HEK293 (cell line): ENCODE measurements at regions not wholly inside any gene's neighbourhood (a gene's known extent, or its start where the extent isn't known, plus 50 kb on each side); places are given as distances from the start of the nearest gene placed in this dataset.
"Not testable (repeated sequence)": the region's sequence is repeated elsewhere in the genome, so short reads cannot be mapped to it uniquely, and the experiment has no call there.

Experiments used
- CTCF ChIA-PET: fragments of 350-600 bp; formaldehyde crosslinking; extraction: SDS; loops from one replicate; lab custom pipeline; 2021; ENCODE audit warnings: antibody characterized with exemption; lab: Yijun Ruan, JAX
- POLR2A ChIA-PET: fragments of 300-600 bp; formaldehyde crosslinking; extraction: SDS; loops from one replicate; lab custom pipeline; 2020; ENCODE audit warnings: antibody characterized with exemption, inconsistent platforms; lab: Yijun Ruan, JAX
- H3K27ac ChIP-seq: fragments of 200-500 bp; sonication (Bioruptor generic); 2 replicates; pipeline ENCODE4 v1.5.1; 2014; ENCODE audit warnings: low read depth, low read length, control low read depth, inconsistent platforms; ENCODE audit errors: extremely low read depth
- H3K36me3 ChIP-seq, 2 experiments: fragments of 200-500 bp in 1 of 2; sonication (Bioruptor generic) in 1 of 2; 1 replicate in 1 of 2; 2 replicates in 1 of 2; pipeline ENCODE4 v1.5.1; 2014 to 2017; ENCODE audit warnings: inconsistent platforms in 2 of 2, low read length in 2 of 2; ENCODE audit not compliant: control insufficient read depth in 2 of 2, insufficient read depth in 1 of 2
- H3K4me1 ChIP-seq: fragments of 200-500 bp; sonication (Bioruptor generic); 2 replicates; pipeline ENCODE4 v1.5.1; 2014; ENCODE audit warnings: mild to moderate bottlenecking, low read length, inconsistent platforms; ENCODE audit not compliant: control insufficient read depth, insufficient read depth
- H3K4me3 ChIP-seq: 2 replicates; pipeline ENCODE4 v1.5.1; 2011; ENCODE audit warnings: low read depth, mild to moderate bottlenecking, control low read depth, low read length, moderate library complexity
- H3K9me3 ChIP-seq: fragments of 200-500 bp; sonication (Bioruptor generic); 2 replicates; pipeline ENCODE4 v1.5.1; 2014; ENCODE audit warnings: low read depth, low read length, inconsistent platforms; ENCODE audit not compliant: control insufficient read depth, insufficient read depth
- GFI1B ChIP-seq: fragments of 450-650 bp; formaldehyde crosslinking; IDR thresholded peaks from 2 replicates; pipeline ENCODE4 v1.5.1; 2016; ENCODE audit warnings: missing biosample characterization, missing genetic modification characterization
- GLIS1 ChIP-seq: fragments of 450-650 bp; formaldehyde crosslinking; IDR thresholded peaks from 2 replicates; pipeline ENCODE4 v1.5.1; 2016; ENCODE audit warnings: missing biosample characterization, missing genetic modification characterization
- HOXD13 ChIP-seq: sonication (generic); formaldehyde crosslinking; IDR thresholded peaks from 2 replicates; pipeline ENCODE4 v1.8.0; 2022; ENCODE audit warnings: missing genetic modification reagents, borderline replicate concordance
- IKZF3 ChIP-seq: fragments of 450-650 bp; IDR thresholded peaks from 2 replicates; pipeline ENCODE4 v1.5.0; 2018; ENCODE audit warnings: missing biosample characterization, mild to moderate bottlenecking, missing genetic modification characterization, moderate library complexity
- KLF1 ChIP-seq: fragments of 450-650 bp; formaldehyde crosslinking; IDR thresholded peaks from 2 replicates; pipeline ENCODE4 v1.5.1; 2016; ENCODE audit warnings: missing biosample characterization, missing genetic modification characterization
- SETDB1 ChIP-seq: IDR thresholded peaks from one replicate; pipeline ENCODE4 v1.6.1; 2017; ENCODE audit warnings: mild to moderate bottlenecking, low read length, moderate library complexity, mixed read lengths; ENCODE audit not compliant: insufficient read length
- ZFHX2 ChIP-seq: fragments of 450-650 bp; formaldehyde crosslinking; conservative IDR thresholded peaks from 2 replicates; pipeline ENCODE4 v1.5.1; 2016; ENCODE audit warnings: missing biosample characterization, missing genetic modification characterization
- ZNF174 ChIP-seq: fragments of 450-650 bp; formaldehyde crosslinking; IDR thresholded peaks from 2 replicates; pipeline ENCODE4 v1.5.0; 2017; ENCODE audit warnings: missing biosample characterization, mild to moderate bottlenecking, missing genetic modification characterization
- ZNF266 ChIP-seq: fragments of 450-650 bp; formaldehyde crosslinking; IDR thresholded peaks from 2 replicates; pipeline ENCODE4 v1.5.1; 2016; ENCODE audit warnings: missing biosample characterization, missing genetic modification characterization, low read depth
- ZNF274 ChIP-seq, 2 experiments: fragments of 200-500 bp in 1 of 2; fragments of 450-650 bp in 1 of 2; sonication (Bioruptor generic) in 1 of 2; formaldehyde crosslinking in 1 of 2; IDR thresholded peaks; 2 replicates each; pipeline versions ENCODE4 v1.5.1 to v1.6.1; 2014 to 2016; ENCODE audit warnings: borderline replicate concordance in 1 of 2, inconsistent platforms in 1 of 2, low read length in 1 of 2, missing biosample characterization in 1 of 2, missing genetic modification characterization in 1 of 2
- ZNF311 ChIP-seq: fragments of 450-650 bp; formaldehyde crosslinking; IDR thresholded peaks from 2 replicates; pipeline ENCODE4 v1.5.1; 2017; ENCODE audit warnings: missing biosample characterization, missing genetic modification characterization, borderline replicate concordance
- ZNF521 ChIP-seq: fragments of 450-650 bp; formaldehyde crosslinking; IDR thresholded peaks from 2 replicates; pipeline ENCODE4 v1.5.1; 2017; ENCODE audit warnings: missing biosample characterization, mild to moderate bottlenecking, missing genetic modification characterization
- ZNF571 ChIP-seq: fragments of 450-650 bp; formaldehyde crosslinking; IDR thresholded peaks from 2 replicates; pipeline ENCODE4 v1.5.0; 2017; ENCODE audit warnings: missing biosample characterization, missing genetic modification characterization
- ZNF621 ChIP-seq: fragments of 450-650 bp; formaldehyde crosslinking; IDR thresholded peaks from 2 replicates; pipeline ENCODE4 v1.5.1; 2017; ENCODE audit warnings: missing biosample characterization, missing genetic modification characterization
- ZNF837 ChIP-seq: fragments of 450-650 bp; formaldehyde crosslinking; IDR thresholded peaks from 2 replicates; pipeline ENCODE4 v1.5.1; 2016; ENCODE audit warnings: missing biosample characterization, missing genetic modification characterization
- ZSCAN18 ChIP-seq: fragments of 450-650 bp; formaldehyde crosslinking; IDR thresholded peaks from 2 replicates; pipeline ENCODE4 v1.5.1; 2016; ENCODE audit warnings: missing biosample characterization, missing genetic modification characterization
- ZSCAN23 ChIP-seq: fragments of 450-650 bp; formaldehyde crosslinking; IDR thresholded peaks from 2 replicates; pipeline ENCODE4 v1.5.1; 2016; ENCODE audit warnings: missing biosample characterization, missing genetic modification characterization
- TF ChIP-seq, protein P1 (sequence below): fragments of 450-650 bp; formaldehyde crosslinking; IDR thresholded peaks from 2 replicates; pipeline ENCODE4 v1.5.1; 2016; ENCODE audit warnings: missing biosample characterization, missing genetic modification characterization
- TF ChIP-seq, protein P2 (sequence below): fragments of 450-650 bp; formaldehyde crosslinking; conservative IDR thresholded peaks from 2 replicates; pipeline ENCODE4 v1.5.1; 2016; ENCODE audit warnings: low read depth, missing biosample characterization, missing genetic modification characterization

- no peak overlapping the region for H3K27ac ChIP-seq
- ChIA-PET POLR2A (no interaction called here), CTCF (no interaction called here)
- H3K4me3 ChIP-seq, result no peak overlapping the region
- H3K36me3 ChIP-seq, result no peaks in the 10 kb centered on the region
- no peaks in the 10 kb centered on the region for H3K4me1 ChIP-seq
- H3K9me3 ChIP-seq, result no peaks in the 10 kb centered on the region
- TF ChIP-seq GLIS1 (tag by site-specific recombination) (no peak), ZFHX2 (no peak), ZNF311 (tag by site-specific recombination) (no peak), IKZF3 (tag by site-specific recombination) (no peak), ZNF274 (IDR thresholded peaks at IDR 0.05; ENCODE audit: low read length) (no peak), ZNF274 (tag by site-specific recombination; IDR thresholded peaks at IDR 0.05; ENCODE audit: borderline replicate concordance) (no peak), ZNF837 (tag by site-specific recombination) (no peak), ZNF571 (tag by site-specific recombination) (no peak)
Observed at GRCh38 chr4:26253968-26254367, 66.8 kb upstream of the RBPJ start.

DNA sequence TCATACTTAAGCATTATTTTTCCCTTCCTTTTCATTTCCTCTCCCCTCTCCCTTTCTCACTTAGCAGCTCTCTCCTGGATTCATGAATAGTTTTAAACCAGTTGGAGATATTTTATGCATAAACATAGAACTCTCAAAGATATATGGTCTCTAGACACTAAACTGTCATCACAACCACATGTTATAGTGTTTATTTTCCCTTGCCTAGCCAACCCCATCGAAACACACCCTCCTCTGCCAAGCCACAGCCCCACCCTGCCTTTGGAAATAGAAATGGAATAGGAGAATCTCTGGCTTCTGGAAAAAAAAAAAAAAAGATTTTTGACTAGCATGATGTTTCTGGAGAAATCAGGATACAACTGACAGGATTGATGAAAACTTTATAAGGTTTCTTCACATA, 64.8 kb upstream of the RBPJ start:
- no peaks in the 10 kb centered on the region for H3K4me1 ChIP-seq
- H3K27ac ChIP-seq, result no peak overlapping the region
- ChIA-PET CTCF (no interaction called here), POLR2A (no interaction called here)
- no peak for TF ChIP-seq GLIS1 (tag by site-specific recombination)
- TF ChIP-seq HOXD13 (CRISPR knock-in tag), result no peak
- TF ChIP-seq ZSCAN23 (tag by site-specific recombination), result no peak
- TF ChIP-seq KLF1 (tag by site-specific recombination), result peak; percentile 54
- no peaks in the 10 kb centered on the region for H3K36me3 ChIP-seq
- H3K9me3 ChIP-seq, result no peaks in the 10 kb centered on the region
- no peak overlapping the region for H3K4me3 ChIP-seq

DNA sequence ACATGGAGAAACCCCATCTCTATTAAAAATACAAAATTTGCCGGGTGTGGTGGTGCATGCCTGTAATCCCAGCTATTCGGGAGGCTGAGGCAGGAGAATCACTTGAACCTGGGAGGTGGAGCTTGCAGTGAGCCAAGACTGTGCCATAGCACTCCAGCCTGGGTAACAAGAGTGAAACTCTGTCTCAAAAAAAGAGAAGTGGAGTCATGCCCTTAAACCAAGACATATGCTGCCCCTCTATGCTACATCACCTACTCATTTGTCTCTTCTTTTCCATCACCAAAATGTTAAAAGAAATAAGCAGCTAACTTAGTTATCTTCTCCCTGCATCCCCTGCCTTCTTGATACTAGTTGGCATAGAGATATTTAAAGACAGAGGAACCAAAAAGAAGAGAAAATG, 63.4 kb upstream of the RBPJ start:
- H3K4me3 ChIP-seq, H3K4me1 ChIP-seq, H3K27ac ChIP-seq, POLR2A ChIA-PET, CTCF ChIA-PET, H3K36me3 ChIP-seq, H3K9me3 ChIP-seq: not testable (repeated sequence)

DNA sequence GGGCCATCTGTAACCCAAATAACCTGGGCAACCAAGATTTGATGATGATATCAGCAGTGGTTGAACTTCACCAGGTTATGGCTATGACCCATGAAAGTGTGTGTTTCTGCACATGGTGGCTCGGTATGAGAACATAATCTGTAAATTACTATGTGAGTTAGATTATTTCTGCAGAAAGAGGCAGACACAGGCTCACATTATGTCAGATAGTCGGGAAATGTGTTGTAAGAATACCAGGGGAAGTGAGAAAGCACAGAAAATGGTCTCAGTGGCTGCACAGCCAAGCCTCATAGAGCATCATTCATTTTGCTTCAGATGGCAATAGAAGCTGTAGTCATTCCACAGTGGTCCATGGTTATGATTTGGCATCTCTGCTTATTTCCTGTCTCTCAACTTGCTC, 63.0 kb upstream of the RBPJ start:
- H3K27ac ChIP-seq, result no peak overlapping the region
- TF ChIP-seq ZNF571 (tag by site-specific recombination), result no peak
- TF ChIP-seq ZNF174 (tag by site-specific recombination), result no peak
- no peak for TF ChIP-seq ZNF621
- CTCF ChIA-PET, result no interaction called here
- H3K9me3 ChIP-seq, result no peaks in the 10 kb centered on the region
- POLR2A ChIA-PET, result no interaction called here
- no peaks in the 10 kb centered on the region for H3K4me1 ChIP-seq
- H3K36me3 ChIP-seq, result no peaks in the 10 kb centered on the region
- H3K4me3 ChIP-seq, result no peak overlapping the region

DNA sequence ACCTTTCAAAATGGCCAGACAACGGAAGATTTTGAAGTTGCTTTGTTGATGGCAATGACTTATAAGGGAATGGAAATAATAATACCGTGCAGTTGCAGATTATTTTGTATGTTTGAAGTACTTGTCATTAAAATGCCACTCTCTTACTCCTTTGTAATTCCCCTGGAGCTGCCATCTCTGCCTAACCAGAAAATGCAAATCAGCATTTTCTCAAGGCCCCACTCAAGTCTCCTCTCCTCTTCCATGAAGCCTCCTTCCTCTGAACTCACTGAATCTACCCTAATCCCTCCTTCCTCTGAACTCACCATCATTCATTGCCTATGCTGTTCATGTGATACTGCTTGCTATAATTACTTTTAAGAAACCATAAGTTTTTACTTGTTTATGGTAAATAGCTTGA, 60.2 kb upstream of the RBPJ start:
- Histone ChIP-seq H3K27ac (no peak overlapping the region), H3K4me1 (no peaks in the 10 kb centered on the region), H3K9me3 (no peaks in the 10 kb centered on the region), H3K4me3 (no peak overlapping the region), H3K36me3 (no peaks in the 10 kb centered on the region)
- ChIA-PET CTCF (no interaction called here), POLR2A (no interaction called here)
- TF ChIP-seq ZSCAN18 (no peak), SETDB1 (no peak), ZNF521 (tag by site-specific recombination) (no peak), ZNF266 (tag by site-specific recombination) (no peak), GFI1B (tag by site-specific recombination) (no peak)
- TF ChIP-seq, protein P1, sequence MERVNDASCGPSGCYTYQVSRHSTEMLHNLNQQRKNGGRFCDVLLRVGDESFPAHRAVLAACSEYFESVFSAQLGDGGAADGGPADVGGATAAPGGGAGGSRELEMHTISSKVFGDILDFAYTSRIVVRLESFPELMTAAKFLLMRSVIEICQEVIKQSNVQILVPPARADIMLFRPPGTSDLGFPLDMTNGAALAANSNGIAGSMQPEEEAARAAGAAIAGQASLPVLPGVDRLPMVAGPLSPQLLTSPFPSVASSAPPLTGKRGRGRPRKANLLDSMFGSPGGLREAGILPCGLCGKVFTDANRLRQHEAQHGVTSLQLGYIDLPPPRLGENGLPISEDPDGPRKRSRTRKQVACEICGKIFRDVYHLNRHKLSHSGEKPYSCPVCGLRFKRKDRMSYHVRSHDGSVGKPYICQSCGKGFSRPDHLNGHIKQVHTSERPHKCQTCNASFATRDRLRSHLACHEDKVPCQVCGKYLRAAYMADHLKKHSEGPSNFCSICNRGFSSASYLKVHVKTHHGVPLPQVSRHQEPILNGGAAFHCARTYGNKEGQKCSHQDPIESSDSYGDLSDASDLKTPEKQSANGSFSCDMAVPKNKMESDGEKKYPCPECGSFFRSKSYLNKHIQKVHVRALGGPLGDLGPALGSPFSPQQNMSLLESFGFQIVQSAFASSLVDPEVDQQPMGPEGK (tag by site-specific recombination), result no peak
- TF ChIP-seq, protein P2, sequence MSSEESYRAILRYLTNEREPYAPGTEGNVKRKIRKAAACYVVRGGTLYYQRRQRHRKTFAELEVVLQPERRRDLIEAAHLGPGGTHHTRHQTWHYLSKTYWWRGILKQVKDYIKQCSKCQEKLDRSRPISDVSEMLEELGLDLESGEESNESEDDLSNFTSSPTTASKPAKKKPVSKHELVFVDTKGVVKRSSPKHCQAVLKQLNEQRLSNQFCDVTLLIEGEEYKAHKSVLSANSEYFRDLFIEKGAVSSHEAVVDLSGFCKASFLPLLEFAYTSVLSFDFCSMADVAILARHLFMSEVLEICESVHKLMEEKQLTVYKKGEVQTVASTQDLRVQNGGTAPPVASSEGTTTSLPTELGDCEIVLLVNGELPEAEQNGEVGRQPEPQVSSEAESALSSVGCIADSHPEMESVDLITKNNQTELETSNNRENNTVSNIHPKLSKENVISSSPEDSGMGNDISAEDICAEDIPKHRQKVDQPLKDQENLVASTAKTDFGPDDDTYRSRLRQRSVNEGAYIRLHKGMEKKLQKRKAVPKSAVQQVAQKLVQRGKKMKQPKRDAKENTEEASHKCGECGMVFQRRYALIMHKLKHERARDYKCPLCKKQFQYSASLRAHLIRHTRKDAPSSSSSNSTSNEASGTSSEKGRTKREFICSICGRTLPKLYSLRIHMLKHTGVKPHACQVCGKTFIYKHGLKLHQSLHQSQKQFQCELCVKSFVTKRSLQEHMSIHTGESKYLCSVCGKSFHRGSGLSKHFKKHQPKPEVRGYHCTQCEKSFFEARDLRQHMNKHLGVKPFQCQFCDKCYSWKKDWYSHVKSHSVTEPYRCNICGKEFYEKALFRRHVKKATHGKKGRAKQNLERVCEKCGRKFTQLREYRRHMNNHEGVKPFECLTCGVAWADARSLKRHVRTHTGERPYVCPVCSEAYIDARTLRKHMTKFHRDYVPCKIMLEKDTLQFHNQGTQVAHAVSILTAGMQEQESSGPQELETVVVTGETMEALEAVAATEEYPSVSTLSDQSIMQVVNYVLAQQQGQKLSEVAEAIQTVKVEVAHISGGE (tag by site-specific recombination), result no peak
